H1 (cell line): ENCODE measurements at regions not wholly inside any gene's neighbourhood (a gene's known extent, or its start where the extent isn't known, plus 50 kb on each side); places are given as distances from the start of the nearest gene placed in this dataset.

ENCODE experiments used
- CTCF ChIA-PET: fragments of 300-600 bp; sonication (Branson Sonifier 250); formaldehyde crosslinking; loops from one replicate; lab custom pipeline; 2021; ENCODE audit not compliant: partially characterized antibody; lab: Charles Lee
- POLR2A ChIA-PET: fragments of 300-600 bp; sonication (Branson Sonifier 250); formaldehyde crosslinking; loops from one replicate; lab custom pipeline; 2021; ENCODE audit warnings: inconsistent platforms; ENCODE audit not compliant: partially characterized antibody; lab: Charles Lee
- DNase-seq, 2 experiments: peaks; one replicate each; pipeline versions ENCODE4 v3.0.0 to v3.0.0-alpha.2; 2010 to 2022; ENCODE audit warnings: low spot score in 2 of 2, low read depth in 1 of 2, mixed read lengths in 1 of 2
- FAIRE-seq: peaks from 2 replicates; lab custom pipeline; 2011; peaks lifted over from hg19 to GRCh38; lab: Jason Lieb, UNC
- H2AFZ ChIP-seq: 2 replicates; pipeline ENCODE4 v1.8.1; 2012; ENCODE audit warnings: low read length, inconsistent platforms
- H2AK5ac ChIP-seq: 2 replicates; pipeline ENCODE4 v1.6.1; 2013; ENCODE audit warnings: low read depth, low read length
- H2BK120ac ChIP-seq: replicated peaks from 2 replicates; pipeline ENCODE3; 2013; ENCODE audit warnings: low read depth, low read length, inconsistent platforms
- H2BK12ac ChIP-seq: 2 replicates; pipeline ENCODE4 v1.6.1; 2013; ENCODE audit warnings: low read depth, low read length
- H2BK15ac ChIP-seq: 2 replicates; pipeline ENCODE4 v1.6.1; 2013; ENCODE audit warnings: low read length
- H2BK20ac ChIP-seq: 2 replicates; pipeline ENCODE4 v1.6.1; 2013; ENCODE audit warnings: low read length
- H2BK5ac ChIP-seq: 2 replicates; pipeline ENCODE4 v1.6.1; 2013; ENCODE audit warnings: low read depth, low read length
- H3K14ac ChIP-seq: 2 replicates; pipeline ENCODE4 v1.6.1; 2013; ENCODE audit warnings: inconsistent platforms; ENCODE audit not compliant: insufficient read length
- H3K18ac ChIP-seq: 2 replicates; pipeline ENCODE4 v1.6.1; 2013; ENCODE audit warnings: low read length; ENCODE audit errors: extremely low read depth
- H3K23ac ChIP-seq: 2 replicates; pipeline ENCODE4 v1.6.1; 2013; ENCODE audit warnings: inconsistent platforms; ENCODE audit not compliant: insufficient read length
- H3K23me2 ChIP-seq: 2 replicates; pipeline ENCODE4 v1.6.1; 2013; ENCODE audit warnings: low read depth, low read length
- H3K27ac ChIP-seq: 2 replicates; pipeline ENCODE4 v1.6.1; 2011; ENCODE audit warnings: low read depth, low read length, inconsistent platforms
- H3K27me3 ChIP-seq, 4 experiments: replicated peaks in 1 of 4; 1 replicate in 1 of 4; 2 replicates in 3 of 4; pipeline versions ENCODE4 v1.6.1 to v1.8.1; 2011 to 2013; ENCODE audit warnings: low read length in 3 of 4, mild to moderate bottlenecking in 3 of 4, inconsistent platforms in 2 of 4, mixed read lengths in 2 of 4, moderate library complexity in 1 of 4; ENCODE audit not compliant: control insufficient read depth in 3 of 4, insufficient read depth in 3 of 4; ENCODE audit errors: extremely low read depth in 1 of 4
- H3K36me3 ChIP-seq, 4 experiments: 2 replicates each; pipeline versions ENCODE4 v1.6.1 to v1.8.1; 2011 to 2013; ENCODE audit warnings: mild to moderate bottlenecking in 4 of 4, low read length in 3 of 4, moderate library complexity in 2 of 4, control low read depth in 1 of 4, inconsistent platforms in 1 of 4; ENCODE audit not compliant: insufficient read depth in 4 of 4, control insufficient read depth in 2 of 4
- H3K4ac ChIP-seq: replicated peaks from 2 replicates; pipeline ENCODE3; 2013; ENCODE audit warnings: low read length, low read depth, mixed read lengths, inconsistent platforms; ENCODE audit not compliant: insufficient read length
- H3K4me1 ChIP-seq, 4 experiments: replicated peaks in 1 of 4; 1 replicate in 1 of 4; 2 replicates in 3 of 4; pipeline versions ENCODE4 v1.6.1 to v1.8.1; 2011 to 2013; ENCODE audit warnings: low read length in 3 of 4, inconsistent platforms in 2 of 4, mixed read lengths in 1 of 4; ENCODE audit not compliant: insufficient read depth in 4 of 4, control insufficient read depth in 3 of 4
- H3K4me2 ChIP-seq, 2 experiments: 2 replicates each; pipeline versions ENCODE4 v1.6.1 to v1.8.1; 2011 to 2013; ENCODE audit warnings: low read depth in 2 of 2, low read length in 2 of 2, control low read depth in 1 of 2, inconsistent platforms in 1 of 2, mild to moderate bottlenecking in 1 of 2; ENCODE audit not compliant: insufficient read depth in 1 of 2
- H3K4me3 ChIP-seq, 4 experiments: fragments of 200-600, 300-600 bp in 1 of 4; sonication (generic), shearing (Covaris generic), sonication (Bioruptor Twin) in 1 of 4; 2 replicates each; pipeline versions ENCODE4 v1.5.1 to v1.8.1; 2011 to 2016; ENCODE audit warnings: low read length in 4 of 4, low read depth in 3 of 4, control low read depth in 2 of 4, inconsistent platforms in 2 of 4, mild to moderate bottlenecking in 2 of 4, mixed read lengths in 1 of 4, moderate library complexity in 1 of 4; ENCODE audit not compliant: insufficient read depth in 2 of 4; ENCODE audit errors: extremely low read depth in 1 of 4
- H3K56ac ChIP-seq: replicated peaks from 2 replicates; pipeline ENCODE3; 2013; ENCODE audit warnings: low read depth, mild to moderate bottlenecking, mixed read lengths, low read length, inconsistent platforms; ENCODE audit not compliant: insufficient read length
- H3K79me1 ChIP-seq: 2 replicates; pipeline ENCODE4 v1.6.1; 2013; ENCODE audit warnings: low read depth, low read length, control low read depth
- H3K79me2 ChIP-seq, 2 experiments: 2 replicates each; pipeline versions ENCODE4 v1.6.1 to v1.8.1; 2012 to 2013; ENCODE audit warnings: low read length in 2 of 2, mild to moderate bottlenecking in 2 of 2, inconsistent platforms in 1 of 2; ENCODE audit not compliant: insufficient read depth in 2 of 2, control insufficient read depth in 1 of 2
- H3K9ac ChIP-seq, 4 experiments: replicated peaks in 1 of 4; 1 replicate in 1 of 4; 2 replicates in 3 of 4; pipeline versions ENCODE4 v1.6.1 to v1.8.1; 2011 to 2013; ENCODE audit warnings: low read depth in 3 of 4, low read length in 3 of 4, control low read depth in 2 of 4, mild to moderate bottlenecking in 2 of 4, moderate library complexity in 2 of 4, inconsistent platforms in 1 of 4; ENCODE audit errors: extremely low read depth in 1 of 4
- H3K9me3 ChIP-seq, 2 experiments: 2 replicates each; pipeline versions ENCODE4 v1.6.1 to v1.8.1; 2012 to 2013; ENCODE audit warnings: mild to moderate bottlenecking in 2 of 2, moderate library complexity in 2 of 2, control low read depth in 1 of 2, inconsistent platforms in 1 of 2, low read depth in 1 of 2, low read length in 1 of 2, mixed read lengths in 1 of 2; ENCODE audit not compliant: insufficient read depth in 2 of 2
- H4K20me1 ChIP-seq, 2 experiments: replicated peaks in 1 of 2; 2 replicates each; pipeline versions ENCODE3 to v1.8.1; 2011 to 2013; ENCODE audit warnings: inconsistent platforms in 2 of 2, low read length in 2 of 2, mild to moderate bottlenecking in 1 of 2; ENCODE audit not compliant: insufficient read depth in 2 of 2, control insufficient read depth in 1 of 2
- H4K5ac ChIP-seq: 2 replicates; pipeline ENCODE4 v1.6.1; 2013; ENCODE audit warnings: low read length, low read depth, mixed read lengths, inconsistent platforms; ENCODE audit not compliant: insufficient read length
- H4K8ac ChIP-seq: 2 replicates; pipeline ENCODE4 v1.8.0; 2013; ENCODE audit warnings: mild to moderate bottlenecking, moderate library complexity, low read length, inconsistent platforms; ENCODE audit not compliant: insufficient read depth; ENCODE audit errors: extremely low read depth
- H4K91ac ChIP-seq: replicated peaks from 2 replicates; pipeline ENCODE3; 2013; ENCODE audit warnings: low read length, mixed read lengths, inconsistent platforms; ENCODE audit not compliant: insufficient read length
- CHD1 ChIP-seq: IDR thresholded peaks from 2 replicates; pipeline ENCODE4 v1.6.1; 2012; ENCODE audit warnings: low read depth, low read length, improper control_type of control experiment
- MAFK ChIP-seq: IDR thresholded peaks from 2 replicates; pipeline ENCODE4 v1.6.1; 2012; ENCODE audit warnings: low read depth, mild to moderate bottlenecking, improper control_type of control experiment, low read length
- RAD21 ChIP-seq, 2 experiments: IDR thresholded peaks in 1 of 2; conservative IDR thresholded peaks in 1 of 2; 2 replicates each; pipeline ENCODE4 v1.6.1; 2011; ENCODE audit warnings: low read depth in 2 of 2, low read length in 2 of 2, improper control_type of control experiment in 1 of 2, inconsistent platforms in 1 of 2, mild to moderate bottlenecking in 1 of 2, moderate library complexity in 1 of 2
- RFX5 ChIP-seq: IDR thresholded peaks from 2 replicates; pipeline ENCODE4 v1.6.1; 2011; ENCODE audit warnings: low read depth, low read length, improper control_type of control experiment, borderline replicate concordance
- WGBS, 2 experiments: shearing (Covaris generic) in 1 of 2; methylation state at CpG; one replicate each; pipeline versions ENCODE4 v1.1.6 to v1.1.7; 2013 to 2015; ENCODE audit warnings: low lambda C conversion rate in 2 of 2, mixed read lengths in 2 of 2, inconsistent platforms in 1 of 2, low coverage in 1 of 2, missing lambda C conversion rate in 1 of 2; ENCODE audit not compliant: insufficient replicate concordance in 2 of 2, insufficient coverage in 1 of 2, insufficient read length in 1 of 2; ENCODE audit errors: extremely low coverage in 1 of 2, missing lambda C conversion rate in 1 of 2; 5-methylcytosine and 5-hydroxymethylcytosine counted together
- TF ChIP-seq, protein P1 (sequence below), 3 experiments: IDR thresholded peaks; 1 replicate in 2 of 3; 2 replicates in 1 of 3; pipeline versions ENCODE4 v1.5.1 to v1.6.1; 2011; ENCODE audit warnings: low read length in 3 of 3, mild to moderate bottlenecking in 3 of 3, inconsistent platforms in 2 of 3, low read depth in 1 of 3, moderate library complexity in 1 of 3; ENCODE audit not compliant: insufficient read depth in 1 of 3; ENCODE audit errors: control extremely low read depth in 1 of 3

DNA sequence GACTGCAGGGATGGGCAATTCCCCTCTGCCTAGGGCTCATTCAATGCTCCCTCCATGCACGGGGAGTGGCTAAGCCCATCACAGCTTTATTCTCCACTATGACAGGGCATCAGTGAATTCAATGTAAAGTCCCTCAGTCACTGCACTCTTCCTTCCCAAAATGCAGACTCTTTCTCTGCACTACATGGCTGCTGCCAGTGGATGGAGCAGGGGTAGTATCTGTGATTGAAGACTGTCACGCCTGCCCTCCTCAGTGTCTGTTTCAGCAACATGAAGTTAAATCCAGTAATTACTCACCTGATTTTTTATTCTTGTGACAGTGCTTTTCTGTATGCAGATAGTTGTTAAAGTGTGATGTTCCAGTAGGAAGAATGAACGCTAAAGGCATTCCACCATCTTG is 1323.2 kb downstream of the AMY1C start:
- no peaks in the 10 kb centered on the region for H3K4me1 ChIP-seq
- H3K4me3 ChIP-seq = no peak overlapping the region
- DNase-seq = no peak
- H3K4ac ChIP-seq = no peak overlapping the region
- H3K27ac ChIP-seq = no peak overlapping the region
- no peaks in the 10 kb centered on the region for H3K36me3 ChIP-seq
- no peak overlapping the region for H3K9ac ChIP-seq
- no peak overlapping the region for H2BK5ac ChIP-seq
- no peak overlapping the region for H4K5ac ChIP-seq
- H3K23ac ChIP-seq = no peak overlapping the region
- no peak overlapping the region for H2AK5ac ChIP-seq
- no peak overlapping the region for H2BK120ac ChIP-seq
- no peaks in the 10 kb centered on the region for H3K23me2 ChIP-seq
- peak overlapping the region; percentile 94 for H2AFZ ChIP-seq
- no peak overlapping the region for H2BK20ac ChIP-seq
- no peaks in the 10 kb centered on the region for H3K27me3 ChIP-seq
- no peak overlapping the region for H4K8ac ChIP-seq
- no peak overlapping the region for H3K14ac ChIP-seq
- no peak overlapping the region for H3K56ac ChIP-seq
- H4K91ac ChIP-seq = no peak overlapping the region
- no peak overlapping the region for H2BK15ac ChIP-seq
- no peaks in the 10 kb centered on the region for H3K79me2 ChIP-seq
- H3K4me2 ChIP-seq = no peak overlapping the region
- no peaks in the 10 kb centered on the region for H4K20me1 ChIP-seq
- no peaks in the 10 kb centered on the region for H3K79me1 ChIP-seq
- no peaks in the 10 kb centered on the region for H3K9me3 ChIP-seq
- 93% methylated on average over 3 of the region's 3 CpGs; no CpG with 5 or more reads in 1 of the 2 experiments for WGBS, 2 experiments
- ChIA-PET CTCF (interaction anchor here (1.0 to 1.9 kb wide), 3 partner anchors 10 to 64 kb away, joined by 3 to 5 read pairs (median 3); no protein-coding TSS in a partner anchor), POLR2A (no interaction called here)
- no peak overlapping the region for H3K18ac ChIP-seq
- no peak for FAIRE-seq
- H2BK12ac ChIP-seq = no peak overlapping the region
- TF ChIP-seq RFX5 (no peak), CHD1 (no peak), RAD21 (IDR thresholded peaks at IDR 0.05 in 1 of 2, conservative IDR thresholded peaks at IDR 0.05 in 1 of 2; ENCODE audit: low read depth in 2 of 2, low read length in 2 of 2) (peak; percentile 68 to 71), MAFK (no peak)
- TF ChIP-seq, protein P1, sequence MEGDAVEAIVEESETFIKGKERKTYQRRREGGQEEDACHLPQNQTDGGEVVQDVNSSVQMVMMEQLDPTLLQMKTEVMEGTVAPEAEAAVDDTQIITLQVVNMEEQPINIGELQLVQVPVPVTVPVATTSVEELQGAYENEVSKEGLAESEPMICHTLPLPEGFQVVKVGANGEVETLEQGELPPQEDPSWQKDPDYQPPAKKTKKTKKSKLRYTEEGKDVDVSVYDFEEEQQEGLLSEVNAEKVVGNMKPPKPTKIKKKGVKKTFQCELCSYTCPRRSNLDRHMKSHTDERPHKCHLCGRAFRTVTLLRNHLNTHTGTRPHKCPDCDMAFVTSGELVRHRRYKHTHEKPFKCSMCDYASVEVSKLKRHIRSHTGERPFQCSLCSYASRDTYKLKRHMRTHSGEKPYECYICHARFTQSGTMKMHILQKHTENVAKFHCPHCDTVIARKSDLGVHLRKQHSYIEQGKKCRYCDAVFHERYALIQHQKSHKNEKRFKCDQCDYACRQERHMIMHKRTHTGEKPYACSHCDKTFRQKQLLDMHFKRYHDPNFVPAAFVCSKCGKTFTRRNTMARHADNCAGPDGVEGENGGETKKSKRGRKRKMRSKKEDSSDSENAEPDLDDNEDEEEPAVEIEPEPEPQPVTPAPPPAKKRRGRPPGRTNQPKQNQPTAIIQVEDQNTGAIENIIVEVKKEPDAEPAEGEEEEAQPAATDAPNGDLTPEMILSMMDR (IDR thresholded peaks at IDR 0.05; ENCODE audit: control extremely low read depth in 1 of 3, insufficient read depth in 1 of 3, low read depth in 1 of 3, low read length in 3 of 3) = peak; percentile 25 to 55 (median 49); a peak in 3 of 4 replicates
